Lung (tissue), 11 donors: ENCODE measurements at regions not wholly inside any gene's neighbourhood (a gene's known extent, or its start where the extent isn't known, plus 50 kb on each side); places are given as distances from the start of the nearest gene placed in this dataset.

Experiments
- ATAC-seq: fragments of 200-7000 bp; cut with Tn5 transposase; one replicate; pipeline ENCODE4 v1.9.1; 2020; ENCODE audit warnings: moderate number of reproducible peaks; ENCODE audit not compliant: insufficient read depth, low FRiP score
- DNase-seq, 3 donors: peaks; one replicate each; pipeline ENCODE4 v3.0.0-alpha.2; 2013 to 2017
- H3K27ac ChIP-seq, 2 donors: one replicate each; pipeline ENCODE4 v1.5.1; 2013; ENCODE audit warnings: mild to moderate bottlenecking in 2 of 2, moderate library complexity in 2 of 2, control low read depth in 1 of 2, inconsistent platforms in 1 of 2, low read depth in 1 of 2, low read length in 1 of 2
- H3K27me3 ChIP-seq, 3 donors: one replicate each; pipeline ENCODE4 v1.5.1; 2013; ENCODE audit warnings: low read length in 2 of 3; ENCODE audit not compliant: control insufficient read depth in 3 of 3, insufficient read depth in 3 of 3
- H3K36me3 ChIP-seq, 4 donors: one replicate each; pipeline ENCODE4 v1.5.1; 2013; ENCODE audit warnings: low read length in 4 of 4, mild to moderate bottlenecking in 1 of 4, moderate library complexity in 1 of 4; ENCODE audit not compliant: control insufficient read depth in 4 of 4, insufficient read depth in 4 of 4
- H3K4me1 ChIP-seq, 5 donors: one replicate each; pipeline ENCODE4 v1.5.1; 2013; ENCODE audit warnings: low read length in 5 of 5, mild to moderate bottlenecking in 2 of 5, moderate library complexity in 1 of 5; ENCODE audit not compliant: control insufficient read depth in 5 of 5, insufficient read depth in 5 of 5
- H3K4me3 ChIP-seq: one replicate; pipeline ENCODE4 v1.5.1; 2013; ENCODE audit warnings: mild to moderate bottlenecking, control low read depth, moderate library complexity
- H3K9ac ChIP-seq, 2 donors: one replicate each; pipeline ENCODE4 v1.5.1; 2013; ENCODE audit warnings: low read length in 2 of 2, control low read depth in 1 of 2; ENCODE audit not compliant: insufficient read depth in 1 of 2
- H3K9me3 ChIP-seq, 4 donors: one replicate each; pipeline ENCODE4 v1.5.1; 2013; ENCODE audit warnings: low read length in 3 of 4, mild to moderate bottlenecking in 1 of 4, moderate library complexity in 1 of 4; ENCODE audit not compliant: control insufficient read depth in 4 of 4, insufficient read depth in 3 of 4
- CTCF ChIP-seq: IDR thresholded peaks from 2 replicates; pipeline ENCODE4 v1.5.1; 2012; ENCODE audit warnings: mild to moderate bottlenecking; ENCODE audit errors: control extremely low read depth, extremely low read depth
- WGBS, 2 donors: extraction: QIAGEN DNeasy Blood & Tissue Kit; methylation state at CpG; one replicate each; pipeline ENCODE4 v1.1.7; 2013; 5-methylcytosine and 5-hydroxymethylcytosine counted together
- donor health status: control.
- donor health status: control.
- donor health status: Bipolar disorder and iron deficiency.
- donor health status: healthy.
- donor health status: DM: yes; HTN: yes; CAD: no.

- DNase-seq (no peak), ATAC-seq (no peak)
- Histone ChIP-seq H3K27ac (no peak overlapping the region), H3K9me3 (peaks cover 0 to 2% (median 0%) of the 10 kb centered on the region in 4 donors), H3K4me3 (no peak overlapping the region), H3K27me3 (no peaks in the 10 kb centered on the region), H3K36me3 (no peaks in the 10 kb centered on the region), H3K4me1 (peaks cover 0 to 4% (median 0%) of the 10 kb centered on the region in 5 donors), H3K9ac (no peak overlapping the region)
- TF ChIP-seq CTCF: no peak
- 21 to 27% methylated on average over 7 of the region's 7 CpGs for WGBS, 2 donors
Observed at GRCh38 chr10:71128311-71128980, 83.9 kb upstream of the UNC5B start.

GRCh38 chr10:71131096-71131495 lies 81.3 kb upstream of the UNC5B start:
- Histone ChIP-seq H3K9ac (no peak overlapping the region), H3K27me3 (no peaks in the 10 kb centered on the region), H3K4me1 (peaks cover 0 to 4% (median 0%) of the 10 kb centered on the region in 5 donors), H3K9me3 (no peaks in the 10 kb centered on the region), H3K27ac (no peak overlapping the region), H3K4me3 (no peak overlapping the region), H3K36me3 (no peaks in the 10 kb centered on the region)
- ATAC-seq (no peak), DNase-seq (no peak)
- no peak for TF ChIP-seq CTCF
- WGBS, 2 donors: 83 to 90% methylated on average over 10 of the region's 10 CpGs

GRCh38 chr10:71131508-71132088 lies 80.8 kb upstream of the UNC5B start:
- H3K27ac ChIP-seq: no peak overlapping the region
- ATAC-seq (no peak), DNase-seq (no peak)
- H3K36me3 ChIP-seq: no peaks in the 10 kb centered on the region
- H3K9me3 ChIP-seq: no peaks in the 10 kb centered on the region
- H3K27me3 ChIP-seq: no peaks in the 10 kb centered on the region
- no peak overlapping the region for H3K9ac ChIP-seq
- no peak overlapping the region for H3K4me3 ChIP-seq
- WGBS, 2 donors: 86 to 91% methylated on average over 4 of the region's 4 CpGs
- TF ChIP-seq CTCF: no peak
- peaks cover 0 to 4% (median 0%) of the 10 kb centered on the region in 5 donors for H3K4me1 ChIP-seq
